Endothelial cell of hepatic sinusoid (primary cell): ENCODE measurements at regions not wholly inside any gene's neighbourhood (a gene's known extent, or its start where the extent isn't known, plus 50 kb on each side); places are given as distances from the start of the nearest gene placed in this dataset.

Experiments used
- in situ Hi-C: cut with HindIII; loops from 2 replicates; pipeline ENCODE4 v1.10.0; 2017; ENCODE audit warnings: low sequenced_read_pairs

DNA sequence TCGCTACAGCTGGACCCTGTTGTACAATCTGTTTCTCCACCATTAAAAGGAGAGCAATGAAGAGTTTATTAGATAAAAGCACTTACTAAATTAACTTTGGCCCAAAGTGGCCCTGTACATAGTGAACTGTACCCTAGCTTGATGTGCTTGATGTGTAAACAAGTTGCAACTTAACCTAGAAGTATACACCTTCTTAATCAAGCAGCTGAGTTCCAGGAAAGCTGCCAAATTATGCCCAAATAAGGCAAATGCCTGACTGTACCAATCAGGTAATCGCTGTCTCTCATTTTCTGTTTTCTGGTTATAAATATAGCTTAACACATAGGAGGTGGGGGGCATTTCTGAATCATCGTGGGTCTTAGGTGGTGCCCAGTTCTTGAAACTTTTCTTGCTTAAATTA lies 704.8 kb upstream of the CBLB start:
- in situ Hi-C loops: no loop called here

GRCh38 chr3:106575029-106575428 lies 706.2 kb upstream of the CBLB start:
- in situ Hi-C loops: loop anchor here (25.0 kb wide), 1 partner anchor 888 kb away; no protein-coding TSS in a partner anchor

DNA sequence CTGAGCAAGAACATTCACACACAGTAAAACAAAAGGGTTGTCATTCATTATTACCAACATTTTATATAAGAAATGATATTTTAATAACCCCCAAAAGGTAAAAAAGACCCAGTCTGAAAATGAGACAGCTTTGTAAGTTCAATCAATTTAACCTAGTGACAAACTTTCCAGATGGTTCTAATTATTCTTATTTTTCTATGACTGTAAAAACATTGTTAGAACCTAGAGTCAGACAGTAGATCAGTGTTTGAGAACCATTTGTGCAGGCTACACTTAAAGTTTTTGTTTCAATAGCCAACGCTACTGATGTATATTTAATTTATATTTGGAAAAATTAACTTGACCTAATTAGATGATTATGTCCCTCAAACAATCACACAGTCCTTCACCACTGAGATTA lies 708.4 kb upstream of the CBLB start:
- in situ Hi-C loops: loop anchor here (25.0 kb wide), 1 partner anchor 890 kb away; no protein-coding TSS in a partner anchor

GRCh38 chr3:106578911-106579310 lies 710.1 kb upstream of the CBLB start:
- in situ Hi-C loops: loop anchor here (25.0 kb wide), 1 partner anchor 892 kb away; no protein-coding TSS in a partner anchor

GRCh38 chr3:106582151-106582550 lies 713.3 kb upstream of the CBLB start:
- in situ Hi-C loops: loop anchor here (25.0 kb wide), 1 partner anchor 895 kb away; no protein-coding TSS in a partner anchor

DNA sequence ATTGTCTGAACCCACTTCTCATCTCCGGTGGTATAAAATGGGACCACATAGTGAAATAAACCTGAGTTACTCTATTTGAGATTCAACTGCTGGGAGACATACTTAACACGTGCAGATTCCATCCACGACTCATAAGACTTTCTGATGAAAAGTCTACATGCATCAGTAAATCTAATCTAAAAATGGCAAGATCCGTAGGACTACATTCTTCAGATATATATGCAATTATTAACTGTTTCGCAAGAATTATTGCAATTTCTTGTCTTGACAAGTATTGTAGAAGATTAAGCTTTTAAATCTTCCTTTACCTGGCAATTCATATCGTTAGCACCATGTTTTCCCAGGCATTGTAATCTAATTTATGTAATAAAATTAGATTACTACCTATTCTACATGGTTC lies 718.7 kb upstream of the CBLB start:
- in situ Hi-C loops: loop anchor here (25.0 kb wide), 1 partner anchor 900 kb away; no protein-coding TSS in a partner anchor

GRCh38 chr3:106588739-106589138 lies 719.9 kb upstream of the CBLB start:
- in situ Hi-C loops: loop anchor here (25.0 kb wide), 1 partner anchor 901 kb away; no protein-coding TSS in a partner anchor

GRCh38 chr3:106589311-106589942 lies 720.6 kb upstream of the CBLB start:
- in situ Hi-C loops: loop anchor here (25.0 kb wide), 1 partner anchor 902 kb away; no protein-coding TSS in a partner anchor

DNA sequence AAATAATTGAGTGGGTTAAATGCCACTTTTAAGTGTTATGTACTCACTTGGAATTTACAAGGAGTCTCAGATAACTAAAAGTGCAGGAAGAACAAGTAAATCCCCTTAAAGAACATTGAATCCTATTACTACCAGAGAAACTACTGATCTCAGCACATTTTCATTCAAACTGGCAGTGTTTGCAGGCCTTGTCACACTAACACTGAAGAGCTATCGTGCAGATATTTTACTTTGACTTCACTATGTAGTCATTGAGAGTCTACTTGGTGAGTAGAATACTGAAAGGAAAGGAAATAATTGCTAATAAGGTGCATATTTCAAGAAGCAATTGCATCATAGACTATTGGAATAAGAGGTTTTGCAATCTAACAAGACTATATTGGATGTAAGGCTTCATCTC lies 721.4 kb upstream of the CBLB start:
- in situ Hi-C loops: loop anchor here (25.0 kb wide), 1 partner anchor 903 kb away; no protein-coding TSS in a partner anchor

DNA sequence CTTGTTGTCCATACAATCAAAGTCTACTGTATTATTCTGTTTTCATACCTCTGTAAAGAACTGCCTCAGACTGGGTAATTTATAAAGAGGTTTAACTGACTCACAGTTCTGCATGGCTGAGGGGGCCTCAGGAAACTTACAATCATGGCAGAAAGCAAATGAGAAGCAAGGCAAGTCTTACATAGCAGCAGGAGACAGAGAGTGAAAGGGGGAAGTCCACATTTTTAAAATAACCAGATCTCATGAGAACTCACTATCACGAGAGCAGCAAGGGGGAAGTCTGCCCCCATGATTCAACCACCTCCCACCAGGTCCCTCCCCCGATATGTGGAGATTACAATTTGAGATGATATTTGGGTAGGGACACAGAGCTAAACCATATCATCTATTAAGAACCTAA lies 724.6 kb upstream of the CBLB start:
- in situ Hi-C loops: loop anchor here (25.0 kb wide), 1 partner anchor 906 kb away; no protein-coding TSS in a partner anchor

- in situ Hi-C loops: no loop called here
Observed at GRCh38 chr3:106609666-106610301, 741.0 kb upstream of the CBLB start.

DNA sequence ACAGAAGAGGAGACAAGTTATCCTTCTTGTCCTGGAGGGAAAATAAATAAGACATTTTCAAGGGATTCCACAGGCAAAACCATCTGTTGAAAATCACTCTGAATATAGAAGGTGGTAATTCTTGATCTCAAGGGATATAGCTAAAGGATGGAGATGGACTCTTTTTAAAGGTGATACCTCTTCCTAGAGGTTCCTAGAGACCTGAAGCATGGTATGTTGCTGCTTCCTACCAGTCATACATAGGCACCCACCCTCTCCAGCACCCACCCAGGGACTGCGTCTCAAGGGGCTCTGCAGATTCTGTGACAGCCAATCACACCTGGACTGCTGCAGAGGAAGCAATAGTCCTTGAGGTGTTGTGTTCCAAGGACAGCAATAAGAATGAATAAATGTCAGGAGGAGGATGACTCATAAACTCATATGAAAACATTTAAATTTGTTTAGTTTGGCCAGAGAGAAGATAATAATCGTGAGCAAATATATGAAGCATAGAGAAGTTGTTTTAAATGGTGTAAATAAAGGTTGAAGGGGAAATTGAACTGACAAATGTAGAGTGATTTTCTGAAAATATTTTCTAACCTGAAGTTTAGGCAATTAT lies 741.6 kb upstream of the CBLB start:
- in situ Hi-C loops: no loop called here

DNA sequence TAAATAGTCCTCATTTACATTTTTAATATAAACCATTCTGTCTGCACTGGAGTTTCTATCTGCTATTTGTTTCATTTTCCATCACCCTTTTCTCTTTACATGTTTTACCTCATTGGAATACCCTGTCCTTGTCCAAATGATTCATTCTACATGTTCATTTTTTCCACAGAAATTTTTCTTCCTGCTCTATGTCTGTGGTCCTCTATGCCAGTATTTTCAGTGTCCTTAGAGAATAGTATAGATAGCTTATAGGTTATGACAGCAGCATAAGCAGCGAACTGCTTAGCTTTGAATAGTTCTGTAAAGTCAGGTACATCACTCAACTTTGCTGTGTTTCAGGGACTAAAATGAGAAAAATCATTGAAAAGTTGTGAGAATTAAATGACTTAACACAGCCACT lies 742.3 kb upstream of the CBLB start:
- in situ Hi-C loops: no loop called here

DNA sequence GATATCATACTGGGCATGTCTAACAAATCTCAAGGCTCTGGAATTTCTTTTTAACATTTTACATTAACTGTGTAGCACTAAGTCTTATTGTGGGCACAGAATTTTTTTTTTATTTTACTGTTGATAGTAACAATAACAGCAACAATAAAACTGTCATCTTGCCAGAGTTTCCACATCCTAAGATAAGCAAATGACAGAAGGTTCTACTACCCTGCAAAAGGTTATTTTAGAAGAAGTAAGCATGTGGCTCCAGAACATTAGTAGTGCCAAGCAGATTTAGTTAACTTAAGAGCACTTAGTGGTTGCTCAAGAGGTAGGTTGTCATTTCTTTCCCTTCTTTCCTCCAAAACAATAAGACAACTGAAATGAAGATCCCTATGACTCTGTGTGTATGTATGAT lies 743.0 kb upstream of the CBLB start:
- in situ Hi-C loops: no loop called here

DNA sequence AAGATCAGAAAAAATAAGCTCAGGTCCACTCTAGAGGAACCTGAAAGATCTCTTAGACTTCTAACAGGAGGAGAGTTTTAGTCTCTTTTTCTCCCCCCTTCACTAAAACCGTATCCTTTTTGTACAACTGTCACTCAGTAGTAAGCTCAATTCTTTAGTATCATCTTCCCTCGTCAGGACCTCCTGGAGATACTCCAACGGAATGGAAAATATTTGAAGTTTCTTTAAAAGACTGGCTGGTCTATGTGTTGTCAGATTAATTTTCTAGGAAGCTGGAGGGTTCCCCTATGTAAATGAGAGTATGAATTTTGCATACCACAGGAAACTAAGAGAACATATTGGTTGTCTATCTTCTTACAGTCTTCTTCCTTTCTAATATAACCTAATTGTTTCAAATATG lies 747.7 kb upstream of the CBLB start:
- in situ Hi-C loops: no loop called here

GRCh38 chr3:106617276-106617675 lies 748.5 kb upstream of the CBLB start:
- in situ Hi-C loops: no loop called here

GRCh38 chr3:106620646-106621045 lies 751.8 kb upstream of the CBLB start:
- in situ Hi-C loops: no loop called here

- in situ Hi-C loops: no loop called here
Observed at GRCh38 chr3:106624154-106624553, 753.1 kb upstream of the CCDC54 start.

- in situ Hi-C loops: no loop called here
Observed at GRCh38 chr3:106628407-106628806, 748.8 kb upstream of the CCDC54 start.

DNA sequence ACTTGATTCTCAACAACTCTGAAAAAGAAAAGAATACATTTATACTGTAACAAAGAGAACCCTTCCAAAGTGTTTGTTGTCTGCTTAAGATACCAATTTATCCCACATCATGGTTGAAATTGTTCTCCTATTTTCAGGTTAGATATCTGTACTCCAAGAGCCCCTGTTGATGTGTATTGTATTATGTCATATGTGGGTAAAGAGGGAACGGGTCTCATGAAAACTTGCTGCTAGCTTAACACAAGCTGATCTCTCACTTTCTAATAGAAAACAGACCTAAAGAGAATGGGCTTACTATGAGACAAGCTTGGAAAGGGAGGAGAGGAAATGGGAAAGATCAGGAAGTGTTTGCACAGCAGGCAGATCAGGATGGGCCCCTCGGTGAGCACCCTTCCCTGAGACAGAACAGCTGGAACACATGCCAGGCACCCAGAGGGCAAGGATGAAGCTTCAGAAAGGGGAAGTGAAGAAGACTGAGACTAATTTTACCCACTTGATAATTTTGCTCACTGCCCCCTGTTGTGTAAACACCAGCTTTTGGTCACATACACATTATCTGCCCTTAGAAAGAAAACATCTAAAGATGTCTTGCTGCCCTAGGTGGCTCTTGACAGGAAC lies 747.9 kb upstream of the CCDC54 start:
- in situ Hi-C loops: no loop called here

GRCh38 chr3:106631373-106632108 lies 745.7 kb upstream of the CCDC54 start:
- in situ Hi-C loops: no loop called here
